ENCODE measurements at regions not wholly inside any gene's neighbourhood (a gene's known extent, or its start where the extent isn't known, plus 50 kb on each side); places are given as distances from the start of the nearest gene placed in this dataset.

GRCh38 chr1:181396811-181397210 lies 86.5 kb upstream of the CACNA1E start:
- TF ChIP-seq, protein P1, sequence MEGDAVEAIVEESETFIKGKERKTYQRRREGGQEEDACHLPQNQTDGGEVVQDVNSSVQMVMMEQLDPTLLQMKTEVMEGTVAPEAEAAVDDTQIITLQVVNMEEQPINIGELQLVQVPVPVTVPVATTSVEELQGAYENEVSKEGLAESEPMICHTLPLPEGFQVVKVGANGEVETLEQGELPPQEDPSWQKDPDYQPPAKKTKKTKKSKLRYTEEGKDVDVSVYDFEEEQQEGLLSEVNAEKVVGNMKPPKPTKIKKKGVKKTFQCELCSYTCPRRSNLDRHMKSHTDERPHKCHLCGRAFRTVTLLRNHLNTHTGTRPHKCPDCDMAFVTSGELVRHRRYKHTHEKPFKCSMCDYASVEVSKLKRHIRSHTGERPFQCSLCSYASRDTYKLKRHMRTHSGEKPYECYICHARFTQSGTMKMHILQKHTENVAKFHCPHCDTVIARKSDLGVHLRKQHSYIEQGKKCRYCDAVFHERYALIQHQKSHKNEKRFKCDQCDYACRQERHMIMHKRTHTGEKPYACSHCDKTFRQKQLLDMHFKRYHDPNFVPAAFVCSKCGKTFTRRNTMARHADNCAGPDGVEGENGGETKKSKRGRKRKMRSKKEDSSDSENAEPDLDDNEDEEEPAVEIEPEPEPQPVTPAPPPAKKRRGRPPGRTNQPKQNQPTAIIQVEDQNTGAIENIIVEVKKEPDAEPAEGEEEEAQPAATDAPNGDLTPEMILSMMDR (IDR thresholded peaks at IDR 0.05), result no peak
- TF ChIP-seq POLR2A (IDR thresholded peaks at IDR 0.05) (no peak), POLR2AphosphoS5 (IDR thresholded peaks at IDR 0.05) (no peak)
